Duodenal mucosa (tissue), 2 donors: ENCODE measurements at regions not wholly inside any gene's neighbourhood (a gene's known extent, or its start where the extent isn't known, plus 50 kb on each side); places are given as distances from the start of the nearest gene placed in this dataset.
A peak's percentile ranks its signal among the peaks of the same experiment; 100 is the strongest.
"Not testable (repeated sequence)": the region's sequence is repeated elsewhere in the genome, so short reads cannot be mapped to it uniquely, and the experiment has no call there.

Source experiments
- H3K27ac ChIP-seq: one replicate; pipeline ENCODE4 v1.7.0; 2013; ENCODE audit warnings: low read depth, low read length
- H3K27me3 ChIP-seq, 2 donors: one replicate each; pipeline ENCODE4 v1.7.0; 2013; ENCODE audit warnings: low read length in 2 of 2, control low read depth in 1 of 2; ENCODE audit not compliant: insufficient read depth in 2 of 2, control insufficient read depth in 1 of 2
- H3K36me3 ChIP-seq, 2 donors: one replicate each; pipeline ENCODE4 v1.7.0; 2013; ENCODE audit warnings: low read length in 2 of 2, control low read depth in 1 of 2; ENCODE audit not compliant: insufficient read depth in 2 of 2, control insufficient read depth in 1 of 2
- H3K4me1 ChIP-seq, 2 donors: one replicate each; pipeline ENCODE4 v1.7.0; 2013; ENCODE audit warnings: low read length in 2 of 2, control low read depth in 1 of 2; ENCODE audit not compliant: insufficient read depth in 2 of 2, control insufficient read depth in 1 of 2
- H3K4me3 ChIP-seq, 2 donors: one replicate each; pipeline ENCODE4 v1.7.0; 2013; ENCODE audit warnings: low read length in 2 of 2, low read depth in 1 of 2
- H3K9ac ChIP-seq, 2 donors: one replicate each; pipeline ENCODE4 v1.7.0; 2013; ENCODE audit warnings: low read length in 2 of 2, low read depth in 1 of 2
- H3K9me3 ChIP-seq, 2 donors: one replicate each; pipeline ENCODE4 v1.7.0; 2013; ENCODE audit warnings: low read length in 2 of 2, control low read depth in 1 of 2; ENCODE audit not compliant: control insufficient read depth in 1 of 2

DNA sequence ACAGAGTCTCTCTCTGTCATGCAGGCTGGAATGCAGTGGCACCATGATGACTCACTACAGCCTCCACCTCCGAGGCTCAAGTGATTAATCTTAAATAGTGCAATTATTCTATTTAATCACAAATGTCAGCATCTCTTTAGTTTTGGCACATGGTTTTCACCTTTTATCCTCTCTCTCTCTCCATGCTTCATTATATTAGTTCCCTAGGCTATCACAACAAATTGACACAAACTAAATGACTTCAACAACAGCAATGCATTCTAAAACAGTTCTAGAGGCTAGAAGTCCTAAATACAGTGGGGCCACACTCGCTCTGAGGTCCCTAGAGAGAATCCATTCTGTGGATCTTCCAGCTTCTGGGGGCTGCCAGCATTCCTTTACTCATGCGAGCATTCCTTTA, 178.2 kb upstream of the ZNG1F start:
- not testable (repeated sequence) for H3K4me3 ChIP-seq, H3K27ac ChIP-seq, H3K9ac ChIP-seq, H3K27me3 ChIP-seq, H3K9me3 ChIP-seq, H3K4me1 ChIP-seq, H3K36me3 ChIP-seq

DNA sequence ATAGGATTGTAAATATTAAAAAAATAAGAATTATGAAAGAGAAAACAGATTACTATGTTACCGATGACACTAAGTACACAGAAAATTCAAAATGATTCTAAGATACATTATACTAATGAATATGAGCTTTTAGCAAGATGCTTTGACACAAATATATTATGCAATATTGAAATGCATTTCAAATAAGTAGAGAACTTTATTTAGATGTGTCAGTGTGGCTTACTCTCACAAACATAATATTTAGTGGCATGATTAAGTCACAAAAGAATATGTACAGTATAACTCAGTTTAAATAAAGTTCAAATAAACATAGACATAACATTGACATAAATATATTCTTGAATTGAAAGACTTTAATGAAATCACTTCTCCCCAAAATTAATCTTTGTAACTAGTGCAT, 172.7 kb upstream of the ZNG1F start:
- not testable (repeated sequence) for H3K4me3 ChIP-seq, H3K27ac ChIP-seq, H3K36me3 ChIP-seq, H3K27me3 ChIP-seq, H3K9me3 ChIP-seq, H3K4me1 ChIP-seq, H3K9ac ChIP-seq

DNA sequence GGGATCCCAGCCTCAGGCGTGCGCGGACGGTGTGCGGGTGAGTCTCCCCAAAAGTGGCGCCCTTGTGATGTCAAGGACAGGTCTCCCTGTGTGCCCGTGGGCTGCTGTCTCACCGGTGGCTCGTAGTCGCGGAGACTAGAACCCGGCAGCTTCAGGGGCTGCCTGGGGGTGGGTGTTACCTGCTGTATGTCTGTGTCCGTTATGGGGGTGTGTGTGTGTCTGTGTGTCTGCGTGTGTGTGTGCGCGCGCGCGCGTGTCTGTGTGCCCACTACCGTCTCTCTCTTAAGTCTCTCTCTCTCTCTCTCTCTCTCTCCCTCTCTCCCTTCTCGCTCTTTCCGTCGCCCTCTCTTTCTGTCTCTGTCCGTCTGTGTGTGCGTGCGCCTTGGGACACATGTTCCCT, 170.0 kb upstream of the ZNG1F start:
- H3K4me1 ChIP-seq, H3K9me3 ChIP-seq, H3K27me3 ChIP-seq, H3K27ac ChIP-seq, H3K36me3 ChIP-seq: not testable (repeated sequence)
- H3K4me3 ChIP-seq: peak overlapping the region; percentile 69 to 75
- H3K9ac ChIP-seq: peak overlapping the region in 1 of 2 donors; percentile 64

DNA sequence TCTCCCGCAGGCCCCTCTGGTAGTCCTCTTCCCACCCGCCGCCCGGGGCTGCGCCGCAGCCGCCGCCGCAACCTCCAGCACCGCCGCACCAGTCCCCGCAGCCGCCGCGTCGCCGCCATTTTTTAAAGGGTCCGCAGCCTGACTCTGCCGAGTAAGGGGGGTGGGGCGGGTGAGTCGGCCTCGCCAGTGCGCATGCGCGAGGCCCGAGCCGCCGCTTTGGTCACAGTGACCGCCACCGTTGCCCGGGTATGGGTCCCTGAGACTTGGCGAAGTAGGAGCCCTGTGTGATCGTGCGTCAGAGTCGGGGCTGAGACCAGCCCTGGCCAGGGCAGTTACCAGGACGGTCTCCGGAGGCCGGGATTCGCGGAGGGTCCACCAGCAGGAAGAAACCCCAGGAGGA, 169.6 kb upstream of the ZNG1F start:
- H3K9me3 ChIP-seq, H3K4me1 ChIP-seq, H3K27me3 ChIP-seq, H3K36me3 ChIP-seq, H3K27ac ChIP-seq: not testable (repeated sequence)
- peak overlapping the region in 1 of 2 donors; percentile 64 for H3K9ac ChIP-seq
- peak overlapping the region; percentile 69 to 75 for H3K4me3 ChIP-seq

DNA sequence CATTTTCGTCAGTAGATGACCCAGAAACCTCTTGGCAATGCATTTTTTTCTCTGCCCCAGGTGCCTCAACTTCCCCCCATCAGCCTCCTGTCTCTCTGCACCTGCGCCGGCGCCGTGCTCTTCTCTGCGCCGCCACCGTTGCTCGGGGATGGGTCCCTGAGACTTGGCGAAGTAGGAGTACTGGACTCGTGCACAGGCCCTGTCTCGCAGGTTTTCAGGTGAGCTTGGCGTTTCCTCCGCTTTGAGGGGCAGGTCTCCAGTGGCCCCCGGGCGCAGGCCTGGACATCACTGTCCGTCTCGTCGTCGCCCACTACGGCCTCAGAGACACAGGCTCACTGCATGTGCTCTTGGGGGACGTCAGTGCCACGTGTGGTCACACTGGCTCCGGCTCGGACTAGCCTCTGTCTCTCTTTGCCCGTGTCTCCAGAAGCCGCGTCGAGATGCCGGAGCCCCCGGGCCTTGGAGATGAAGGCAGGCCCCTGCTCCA, 168.8 kb upstream of the ZNG1F start:
- H3K27ac ChIP-seq, H3K9ac ChIP-seq, H3K27me3 ChIP-seq, H3K9me3 ChIP-seq, H3K4me1 ChIP-seq, H3K36me3 ChIP-seq: not testable (repeated sequence)
- peak overlapping the region in 1 of 2 donors; percentile 28 for H3K4me3 ChIP-seq

DNA sequence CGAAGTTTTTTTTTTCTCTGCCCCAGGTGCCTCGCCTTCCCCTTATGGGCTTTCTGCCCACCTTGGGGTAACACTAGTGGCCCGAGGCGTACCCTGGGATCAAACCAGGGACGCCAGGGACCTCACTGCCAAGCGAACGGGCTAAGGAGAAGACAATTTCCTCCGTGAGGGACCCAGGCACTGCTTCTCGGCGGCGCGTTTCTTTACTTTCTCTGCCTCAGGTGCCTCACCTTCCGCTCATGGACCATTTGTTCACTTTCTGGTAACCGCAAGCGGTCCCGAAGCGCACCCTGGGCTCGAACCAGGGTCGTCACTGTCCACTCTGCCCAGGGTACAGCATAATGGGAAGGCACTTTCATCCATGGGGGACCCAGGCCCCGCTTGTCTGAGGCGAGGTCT, 168.2 kb upstream of the ZNG1F start:
- not testable (repeated sequence) for H3K9me3 ChIP-seq, H3K36me3 ChIP-seq, H3K4me3 ChIP-seq, H3K27me3 ChIP-seq, H3K4me1 ChIP-seq, H3K9ac ChIP-seq, H3K27ac ChIP-seq

DNA sequence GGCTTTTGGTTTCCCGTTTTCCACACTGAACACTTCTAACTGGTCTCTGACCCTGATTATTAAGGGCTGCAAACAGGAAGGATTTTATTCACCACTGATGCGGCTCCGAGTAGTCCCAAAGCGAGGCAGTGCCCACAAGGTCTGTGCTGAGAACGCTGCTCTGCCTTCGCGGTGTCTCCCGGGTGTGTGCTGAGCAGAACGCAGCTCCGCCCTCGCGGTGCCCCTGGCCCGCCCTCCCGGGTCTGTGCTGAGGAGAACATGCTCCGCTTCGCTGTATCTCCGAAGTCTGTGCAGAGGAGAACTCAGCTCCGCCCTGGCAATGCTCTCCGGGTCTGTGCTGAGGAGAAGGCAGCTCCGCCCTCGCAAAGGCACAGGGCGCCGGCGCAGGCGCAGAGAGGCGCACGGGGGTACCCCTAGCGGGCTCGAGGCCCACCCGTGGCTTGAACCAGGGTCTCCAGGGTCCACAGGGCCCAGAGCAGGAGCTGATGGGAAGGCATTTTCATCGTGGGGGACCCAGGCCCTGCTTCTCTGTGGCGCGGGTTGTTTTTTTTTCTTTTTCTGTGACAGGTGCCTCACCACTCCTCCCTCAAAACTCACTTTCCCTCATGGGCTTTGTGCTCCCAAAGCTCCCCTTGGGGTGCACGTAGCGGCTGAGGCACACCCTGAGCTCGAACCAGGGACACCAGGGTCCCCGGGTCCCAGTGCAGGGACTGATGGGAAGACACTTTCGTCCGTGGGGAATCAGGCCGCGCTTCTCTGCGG, 167.7 kb upstream of the ZNG1F start:
- not testable (repeated sequence) for H3K9me3 ChIP-seq, H3K36me3 ChIP-seq, H3K27me3 ChIP-seq, H3K27ac ChIP-seq, H3K4me1 ChIP-seq, H3K9ac ChIP-seq
- H3K4me3 ChIP-seq: peak overlapping the region in 1 of 2 donors; percentile 21

DNA sequence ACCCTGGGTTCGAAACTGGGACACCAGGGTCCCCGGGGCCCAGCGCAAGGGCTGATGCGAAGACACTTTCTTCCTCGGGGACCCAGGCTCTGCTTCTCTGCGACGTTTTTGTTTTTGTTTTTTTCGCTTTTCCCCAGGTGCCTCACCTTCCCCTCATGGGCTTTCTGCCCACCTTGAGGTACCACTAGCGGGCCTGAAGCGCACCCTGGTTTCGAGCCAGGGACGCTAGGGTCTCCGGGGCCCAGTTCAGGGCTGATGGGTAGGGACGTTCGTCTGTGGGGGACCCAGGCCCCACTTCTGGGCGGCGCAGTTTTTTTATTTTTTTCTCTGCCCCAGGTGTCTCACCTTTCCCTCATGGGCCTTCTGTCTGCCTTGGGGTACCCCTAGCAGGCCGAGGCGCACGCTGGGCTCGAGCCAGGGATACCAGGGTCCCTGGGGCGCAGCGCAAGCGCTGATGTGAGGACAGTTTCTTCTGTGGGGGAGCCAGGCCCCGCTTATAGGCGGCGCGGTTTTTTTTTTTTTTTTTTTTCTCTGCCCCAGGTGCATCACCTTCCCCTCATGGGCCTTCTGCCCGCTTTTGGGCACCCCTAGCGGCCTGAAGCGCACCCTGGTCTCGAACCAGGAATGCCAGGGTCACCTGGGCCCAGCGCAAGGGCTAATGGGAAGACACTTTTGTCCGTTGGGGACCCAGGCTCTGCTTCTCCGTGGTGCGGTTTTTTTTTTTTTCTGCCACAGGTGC, 166.8 kb upstream of the ZNG1F start:
- not testable (repeated sequence) for H3K36me3 ChIP-seq, H3K9ac ChIP-seq, H3K4me1 ChIP-seq, H3K9me3 ChIP-seq, H3K27ac ChIP-seq, H3K27me3 ChIP-seq, H3K4me3 ChIP-seq

DNA sequence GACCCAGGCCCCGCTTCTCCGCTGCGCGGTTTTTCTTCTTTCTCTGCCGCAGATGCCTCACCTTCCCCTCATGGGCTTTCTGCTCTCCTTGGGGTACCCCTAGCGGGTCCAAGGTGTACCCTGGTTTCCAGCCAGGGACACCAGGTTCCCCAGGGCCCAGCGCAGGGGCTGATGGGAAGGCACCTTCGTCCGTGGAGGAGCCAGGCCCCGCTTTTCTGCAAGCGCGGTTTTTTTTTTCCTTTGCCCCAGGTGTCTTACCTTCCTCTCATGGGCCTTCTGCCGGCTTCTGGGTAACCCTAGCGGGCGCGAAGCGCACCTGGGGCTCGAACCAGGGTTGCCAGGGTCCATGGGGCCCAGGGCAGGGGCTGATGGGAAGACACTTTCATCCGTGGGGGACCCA, 165.9 kb upstream of the ZNG1F start:
- not testable (repeated sequence) for H3K27ac ChIP-seq, H3K27me3 ChIP-seq, H3K9me3 ChIP-seq, H3K4me1 ChIP-seq, H3K9ac ChIP-seq, H3K36me3 ChIP-seq, H3K4me3 ChIP-seq

DNA sequence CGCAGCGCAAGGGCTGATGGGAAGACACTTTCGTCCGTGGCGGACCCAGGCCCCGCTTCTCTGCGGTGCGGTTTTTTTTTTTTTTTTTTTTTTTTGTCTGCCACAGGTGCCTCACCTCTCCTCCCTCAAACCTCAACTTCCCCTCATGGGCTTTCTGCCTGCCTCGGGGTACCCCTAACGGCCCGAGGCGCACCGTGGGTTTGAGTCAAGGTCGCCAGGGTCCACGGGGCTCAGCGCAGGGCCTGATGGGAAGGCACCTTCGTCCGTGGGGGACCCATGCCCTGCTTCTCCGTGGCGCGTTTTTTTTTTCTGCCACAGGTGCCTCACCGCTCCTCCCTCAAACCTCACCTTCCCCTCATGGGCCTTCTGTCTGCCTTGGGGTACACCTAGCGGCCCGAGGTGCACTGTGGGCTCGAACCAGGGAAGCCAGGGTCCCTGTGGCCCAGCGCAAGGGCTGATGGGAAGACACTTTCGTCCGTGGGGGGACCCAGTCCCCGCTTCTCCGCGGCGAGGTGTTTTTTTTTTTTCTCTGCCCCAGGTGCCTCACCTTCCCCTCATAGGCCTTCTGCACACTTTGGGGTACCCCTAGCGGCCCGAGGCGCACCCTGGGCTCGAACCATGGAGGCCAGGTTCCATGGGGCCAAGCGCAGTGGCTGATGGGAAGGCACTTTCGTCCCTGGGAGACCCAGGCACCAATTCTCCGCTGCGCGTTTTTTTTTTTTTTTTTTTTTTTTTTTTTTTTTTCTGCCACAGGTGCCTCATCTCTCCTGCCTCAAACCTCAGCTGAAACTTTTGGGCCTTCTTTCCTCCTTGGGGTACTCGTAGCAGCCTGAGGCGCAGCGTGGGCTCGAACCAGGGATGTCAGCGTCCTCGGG, 165.2 kb upstream of the ZNG1F start:
- not testable (repeated sequence) for H3K9me3 ChIP-seq
- H3K4me3 ChIP-seq: peak overlapping the region in 1 of 2 donors; percentile 29

More for the DNA sequence above, 165.2 kb upstream of the ZNG1F start:
- not testable (repeated sequence) for H3K9ac ChIP-seq, H3K36me3 ChIP-seq, H3K27me3 ChIP-seq, H3K27ac ChIP-seq, H3K4me1 ChIP-seq
